ENCODE measurements at regions not wholly inside any gene's neighbourhood (a gene's known extent, or its start where the extent isn't known, plus 50 kb on each side); places are given as distances from the start of the nearest gene placed in this dataset.

DNA sequence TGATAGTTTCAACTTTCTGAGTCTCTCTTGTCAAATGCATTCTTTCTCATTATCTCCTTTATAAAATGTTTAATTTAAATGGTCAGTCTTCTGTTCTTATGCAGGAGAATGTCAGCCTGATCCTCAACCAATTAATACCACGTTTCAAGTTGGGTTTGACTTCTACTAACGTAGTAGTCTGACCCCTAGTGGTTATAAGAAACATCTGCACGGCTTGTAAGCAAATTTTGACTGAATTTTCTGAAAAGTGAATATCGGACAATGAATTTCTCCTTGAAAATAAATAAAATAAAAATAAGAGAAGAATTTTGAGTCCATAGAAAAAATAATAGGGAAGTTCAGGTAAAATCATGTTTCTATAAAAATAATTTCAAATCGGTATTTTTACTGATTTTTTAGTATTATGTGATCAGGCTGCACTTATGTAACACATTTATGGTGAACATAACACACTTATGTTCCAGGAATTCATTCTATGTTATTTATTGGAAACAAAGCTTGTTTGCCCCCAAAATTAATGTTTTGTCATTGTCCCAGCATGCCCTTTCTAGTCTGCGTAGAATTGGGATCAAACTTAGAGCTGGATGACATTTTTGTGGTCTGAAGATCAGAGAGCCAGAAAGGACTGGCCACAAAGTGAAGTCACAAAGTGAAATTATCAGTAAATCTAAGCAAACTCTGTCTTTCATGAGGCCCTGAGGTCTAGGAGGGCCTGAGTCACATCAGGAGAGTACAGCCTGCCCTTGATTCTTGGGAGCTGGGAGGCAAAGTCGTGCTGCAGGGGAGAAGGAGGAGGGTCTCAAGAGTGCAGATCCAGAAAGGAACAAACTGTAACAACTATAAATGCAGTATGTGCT lies 101.2 kb upstream of the STXBP6 start:
- no peak overlapping the region for H3K4me3 ChIP-seq (ENCODE audit: low read depth, low read length)
- TF ChIP-seq, protein P1, sequence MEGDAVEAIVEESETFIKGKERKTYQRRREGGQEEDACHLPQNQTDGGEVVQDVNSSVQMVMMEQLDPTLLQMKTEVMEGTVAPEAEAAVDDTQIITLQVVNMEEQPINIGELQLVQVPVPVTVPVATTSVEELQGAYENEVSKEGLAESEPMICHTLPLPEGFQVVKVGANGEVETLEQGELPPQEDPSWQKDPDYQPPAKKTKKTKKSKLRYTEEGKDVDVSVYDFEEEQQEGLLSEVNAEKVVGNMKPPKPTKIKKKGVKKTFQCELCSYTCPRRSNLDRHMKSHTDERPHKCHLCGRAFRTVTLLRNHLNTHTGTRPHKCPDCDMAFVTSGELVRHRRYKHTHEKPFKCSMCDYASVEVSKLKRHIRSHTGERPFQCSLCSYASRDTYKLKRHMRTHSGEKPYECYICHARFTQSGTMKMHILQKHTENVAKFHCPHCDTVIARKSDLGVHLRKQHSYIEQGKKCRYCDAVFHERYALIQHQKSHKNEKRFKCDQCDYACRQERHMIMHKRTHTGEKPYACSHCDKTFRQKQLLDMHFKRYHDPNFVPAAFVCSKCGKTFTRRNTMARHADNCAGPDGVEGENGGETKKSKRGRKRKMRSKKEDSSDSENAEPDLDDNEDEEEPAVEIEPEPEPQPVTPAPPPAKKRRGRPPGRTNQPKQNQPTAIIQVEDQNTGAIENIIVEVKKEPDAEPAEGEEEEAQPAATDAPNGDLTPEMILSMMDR (IDR thresholded peaks at IDR 0.05; ENCODE audit: low read depth, low read length): peak; percentile 45; the same call in 1 of the 2 replicates

DNA sequence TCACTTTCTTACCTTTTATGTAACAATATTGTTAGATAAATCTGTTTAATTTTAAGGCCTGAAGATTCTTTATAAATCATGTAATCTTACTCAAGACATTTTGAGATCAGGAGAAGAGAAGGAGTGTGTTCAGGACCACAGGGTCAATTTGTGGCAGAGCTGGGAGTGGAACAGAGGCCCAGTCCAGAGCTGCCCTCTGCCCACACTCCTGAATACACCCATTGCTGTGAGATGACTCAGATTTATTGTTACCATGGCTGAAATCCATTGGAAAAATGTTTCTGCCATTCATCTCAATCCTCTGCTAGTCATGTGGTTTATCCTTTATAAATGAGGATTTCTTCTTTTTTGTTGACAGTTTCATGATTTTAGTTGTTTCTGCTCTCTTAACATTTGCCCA lies 100.5 kb upstream of the STXBP6 start:
- TF ChIP-seq, protein P1 (IDR thresholded peaks at IDR 0.05; ENCODE audit: low read depth, low read length): no peak
- H3K4me3 ChIP-seq (ENCODE audit: low read depth, low read length): no peak overlapping the region

DNA sequence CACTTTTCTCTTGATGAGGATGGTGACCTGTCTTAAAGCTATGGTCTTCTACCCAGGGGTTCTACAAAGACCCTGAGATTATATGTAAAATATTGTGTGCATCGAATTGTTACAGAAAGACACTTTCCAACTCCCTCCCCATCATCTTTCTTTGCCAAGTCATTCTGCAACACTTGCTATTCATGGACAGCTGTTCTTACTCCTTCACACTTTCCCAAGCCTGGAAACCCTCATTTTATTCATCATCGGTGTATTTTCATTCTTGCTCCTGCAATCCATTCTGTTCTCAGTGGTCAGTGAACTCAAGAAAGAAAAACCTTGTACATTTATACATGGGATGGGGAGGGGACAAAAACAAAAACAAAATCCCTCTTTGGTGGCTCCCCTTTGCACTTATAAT lies 90.5 kb upstream of the STXBP6 start:
- TF ChIP-seq, protein P1 (IDR thresholded peaks at IDR 0.05; ENCODE audit: low read depth, low read length): no peak

DNA sequence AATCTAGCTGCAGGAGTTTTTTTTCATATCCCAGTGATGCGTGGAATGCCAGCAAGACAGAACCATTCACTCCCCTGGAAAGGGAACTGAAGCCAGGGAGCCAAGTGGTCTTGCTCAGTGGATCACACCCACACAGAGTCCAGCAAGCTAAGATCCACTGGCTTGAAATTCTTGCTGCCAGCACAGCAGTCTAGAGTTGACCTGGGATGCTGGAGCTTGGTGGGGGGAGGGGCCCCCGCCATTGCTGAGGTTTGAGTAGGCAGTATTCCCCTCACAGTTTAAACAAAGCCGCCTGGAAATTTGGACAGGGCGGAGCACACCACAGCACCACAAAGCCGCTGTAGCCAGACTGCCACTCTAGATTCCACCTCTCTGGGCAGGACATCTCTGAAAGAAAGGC lies 86.9 kb upstream of the STXBP6 start:
- H3K4me3 ChIP-seq (ENCODE audit: low read depth, low read length): no peak overlapping the region
- TF ChIP-seq, protein P1 (IDR thresholded peaks at IDR 0.05; ENCODE audit: low read depth, low read length): no peak

More for the DNA sequence above, 90.5 kb upstream of the STXBP6 start:
- no peak overlapping the region for H3K4me3 ChIP-seq (ENCODE audit: low read depth, low read length)

DNA sequence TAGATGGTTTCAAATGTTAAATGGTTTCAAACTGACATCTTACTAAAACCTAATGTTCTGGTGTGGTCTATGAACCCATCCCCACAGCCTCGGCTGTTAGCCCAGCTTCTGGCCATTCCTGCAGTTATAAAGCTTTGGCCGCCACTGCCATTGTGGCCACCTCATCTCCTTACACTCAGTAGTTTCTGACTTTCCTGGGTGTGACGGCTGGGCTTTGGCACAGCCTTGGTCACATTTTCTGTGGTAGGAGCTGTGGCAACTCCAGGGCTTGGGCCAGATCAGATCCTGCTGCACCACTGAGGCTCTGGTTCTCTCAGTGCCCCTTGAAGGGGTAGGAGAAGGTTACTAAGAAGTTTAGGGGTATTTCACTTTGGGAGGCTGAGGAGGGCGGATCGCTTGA lies 84.2 kb upstream of the STXBP6 start:
- H3K4me3 ChIP-seq (ENCODE audit: low read depth, low read length): no peak overlapping the region
- TF ChIP-seq, protein P1 (IDR thresholded peaks at IDR 0.05; ENCODE audit: low read depth, low read length): no peak

DNA sequence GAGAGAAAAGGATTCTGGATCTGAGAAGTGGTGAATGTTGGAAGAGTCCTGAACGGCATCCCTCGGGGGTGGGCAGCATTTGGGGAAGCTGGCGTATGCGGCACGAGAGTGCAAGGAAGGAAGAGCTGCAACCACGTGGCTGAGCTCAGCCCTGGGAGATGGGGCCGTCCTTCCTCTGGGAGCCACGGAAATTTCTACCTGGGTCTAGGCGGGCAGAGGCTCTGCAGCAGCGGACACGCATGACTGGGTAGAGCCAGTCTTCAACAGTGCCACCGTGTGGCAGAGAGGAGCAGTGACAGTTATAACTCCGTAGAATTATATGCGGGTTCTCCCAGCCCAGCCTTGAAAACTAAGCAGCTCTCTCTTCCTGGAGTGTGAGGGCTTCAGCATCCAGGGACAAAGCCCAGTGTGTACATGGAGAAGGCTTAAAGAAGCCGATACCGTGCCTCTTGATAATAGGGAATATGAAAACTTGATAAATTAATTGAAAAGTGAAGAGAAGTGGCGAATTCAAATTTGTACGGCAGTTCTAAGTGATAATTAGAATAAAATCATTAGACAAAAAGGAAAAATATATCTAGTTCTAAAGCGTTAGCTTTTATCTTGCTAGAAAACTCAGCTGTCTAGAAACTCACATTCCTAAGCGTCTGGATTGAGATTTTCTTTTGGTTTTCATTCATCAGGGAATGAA lies 82.9 kb upstream of the STXBP6 start:
- TF ChIP-seq, protein P1 (IDR thresholded peaks at IDR 0.05; ENCODE audit: low read depth, low read length): peak; percentile 74
- H3K4me3 ChIP-seq (ENCODE audit: low read depth, low read length): no peak overlapping the region

DNA sequence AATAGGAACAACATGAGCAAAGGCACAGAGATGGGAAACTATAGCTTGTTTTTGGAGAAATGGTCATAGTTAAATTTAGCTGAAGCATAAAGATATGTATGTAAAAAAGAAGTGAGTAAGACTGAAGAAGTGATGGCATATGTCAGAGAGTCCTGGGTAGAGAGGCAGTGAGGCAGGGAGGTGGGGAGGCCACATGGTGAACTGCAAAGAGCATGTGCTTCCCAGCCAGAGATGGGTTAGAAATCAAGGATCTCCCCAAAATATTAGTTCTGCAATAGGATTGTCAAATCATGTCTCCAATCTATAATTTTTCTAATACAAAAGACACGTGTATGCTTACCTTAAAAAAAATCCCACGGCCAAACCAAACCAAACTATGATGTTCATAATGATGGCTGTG lies 82.1 kb upstream of the STXBP6 start:
- TF ChIP-seq, protein P1 (IDR thresholded peaks at IDR 0.05; ENCODE audit: low read depth, low read length): no peak
- H3K4me3 ChIP-seq (ENCODE audit: low read depth, low read length): no peak overlapping the region
